ENCODE measurements at regions not wholly inside any gene's neighbourhood (a gene's known extent, or its start where the extent isn't known, plus 50 kb on each side); places are given as distances from the start of the nearest gene placed in this dataset.

DNA sequence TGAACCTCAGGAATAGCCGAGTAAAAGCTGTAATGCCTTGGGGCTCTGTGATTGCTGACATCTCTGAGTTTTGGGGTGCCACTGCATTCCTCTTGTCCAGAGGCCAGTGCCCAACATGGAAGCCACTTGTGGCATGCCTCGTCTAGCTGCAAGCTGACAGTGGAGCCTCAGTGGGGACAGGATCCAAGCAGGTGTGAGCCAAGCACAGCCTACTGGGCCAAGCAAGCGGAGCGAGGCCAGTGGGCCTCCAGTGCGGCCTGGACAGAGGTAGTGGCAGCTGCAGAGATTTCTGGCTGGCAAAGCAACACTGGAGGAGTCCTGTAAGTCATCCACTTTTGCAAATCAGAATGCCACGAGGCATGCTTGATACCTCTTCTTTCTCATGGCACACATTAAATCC, 1038.2 kb upstream of the CNTN5 start:
- no peak for TF ChIP-seq POLR2A (IDR thresholded peaks at IDR 0.05)
- TF ChIP-seq, protein P1, sequence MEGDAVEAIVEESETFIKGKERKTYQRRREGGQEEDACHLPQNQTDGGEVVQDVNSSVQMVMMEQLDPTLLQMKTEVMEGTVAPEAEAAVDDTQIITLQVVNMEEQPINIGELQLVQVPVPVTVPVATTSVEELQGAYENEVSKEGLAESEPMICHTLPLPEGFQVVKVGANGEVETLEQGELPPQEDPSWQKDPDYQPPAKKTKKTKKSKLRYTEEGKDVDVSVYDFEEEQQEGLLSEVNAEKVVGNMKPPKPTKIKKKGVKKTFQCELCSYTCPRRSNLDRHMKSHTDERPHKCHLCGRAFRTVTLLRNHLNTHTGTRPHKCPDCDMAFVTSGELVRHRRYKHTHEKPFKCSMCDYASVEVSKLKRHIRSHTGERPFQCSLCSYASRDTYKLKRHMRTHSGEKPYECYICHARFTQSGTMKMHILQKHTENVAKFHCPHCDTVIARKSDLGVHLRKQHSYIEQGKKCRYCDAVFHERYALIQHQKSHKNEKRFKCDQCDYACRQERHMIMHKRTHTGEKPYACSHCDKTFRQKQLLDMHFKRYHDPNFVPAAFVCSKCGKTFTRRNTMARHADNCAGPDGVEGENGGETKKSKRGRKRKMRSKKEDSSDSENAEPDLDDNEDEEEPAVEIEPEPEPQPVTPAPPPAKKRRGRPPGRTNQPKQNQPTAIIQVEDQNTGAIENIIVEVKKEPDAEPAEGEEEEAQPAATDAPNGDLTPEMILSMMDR (IDR thresholded peaks at IDR 0.05 in 4 of 5, conservative IDR thresholded peaks at IDR 0.05 in 1 of 5), result no peak
- Histone ChIP-seq H3K27me3 (no peaks in the 10 kb centered on the region), H3K4me1 (no peaks in the 10 kb centered on the region), H3K27ac (no peak overlapping the region), H3K9me3 (no peaks in the 10 kb centered on the region), H3K36me3 (no peaks in the 10 kb centered on the region), H3K4me3 (no peak overlapping the region)
- in situ Hi-C loops (cut with MboI; ENCODE audit: low sequenced_read_pairs in 4 of 4) (no loop called here), intact Hi-C loops (cut with DNase I; ENCODE audit: low total_unique reads) (no loop called here)
- DNase-seq, result no peak
- ATAC-seq, result no peak

DNA sequence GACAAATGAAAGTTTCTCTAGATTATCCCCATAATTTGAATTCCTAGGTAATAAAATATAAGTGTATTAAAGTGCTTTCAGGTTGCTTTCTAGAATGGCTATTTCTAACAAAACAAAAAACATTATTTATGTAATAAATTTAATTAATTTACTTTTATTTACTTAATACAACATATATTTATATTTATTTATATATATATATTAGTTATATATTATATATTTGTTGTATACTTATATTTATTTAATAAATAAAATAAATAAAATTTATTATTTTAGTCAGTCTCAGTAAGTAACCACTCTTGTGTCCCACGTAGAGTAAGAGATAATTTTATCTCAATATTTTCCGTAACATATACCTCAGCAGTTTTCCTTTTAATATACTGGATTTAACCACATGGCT, 1031.6 kb upstream of the CNTN5 start:
- in situ Hi-C loops (cut with MboI; ENCODE audit: low sequenced_read_pairs in 4 of 4) (no loop called here), intact Hi-C loops (cut with DNase I; ENCODE audit: low total_unique reads) (no loop called here)
- Histone ChIP-seq H3K36me3 (no peaks in the 10 kb centered on the region), H3K27ac (no peak overlapping the region), H3K9me3 (no peaks in the 10 kb centered on the region), H3K27me3 (no peaks in the 10 kb centered on the region), H3K4me1 (no peaks in the 10 kb centered on the region), H3K4me3 (no peak overlapping the region)
- DNase-seq, result no peak
- ATAC-seq, result no peak
- TF ChIP-seq, protein P1 (IDR thresholded peaks at IDR 0.05 in 4 of 5, conservative IDR thresholded peaks at IDR 0.05 in 1 of 5), result no peak
- TF ChIP-seq POLR2A (IDR thresholded peaks at IDR 0.05), result no peak

DNA sequence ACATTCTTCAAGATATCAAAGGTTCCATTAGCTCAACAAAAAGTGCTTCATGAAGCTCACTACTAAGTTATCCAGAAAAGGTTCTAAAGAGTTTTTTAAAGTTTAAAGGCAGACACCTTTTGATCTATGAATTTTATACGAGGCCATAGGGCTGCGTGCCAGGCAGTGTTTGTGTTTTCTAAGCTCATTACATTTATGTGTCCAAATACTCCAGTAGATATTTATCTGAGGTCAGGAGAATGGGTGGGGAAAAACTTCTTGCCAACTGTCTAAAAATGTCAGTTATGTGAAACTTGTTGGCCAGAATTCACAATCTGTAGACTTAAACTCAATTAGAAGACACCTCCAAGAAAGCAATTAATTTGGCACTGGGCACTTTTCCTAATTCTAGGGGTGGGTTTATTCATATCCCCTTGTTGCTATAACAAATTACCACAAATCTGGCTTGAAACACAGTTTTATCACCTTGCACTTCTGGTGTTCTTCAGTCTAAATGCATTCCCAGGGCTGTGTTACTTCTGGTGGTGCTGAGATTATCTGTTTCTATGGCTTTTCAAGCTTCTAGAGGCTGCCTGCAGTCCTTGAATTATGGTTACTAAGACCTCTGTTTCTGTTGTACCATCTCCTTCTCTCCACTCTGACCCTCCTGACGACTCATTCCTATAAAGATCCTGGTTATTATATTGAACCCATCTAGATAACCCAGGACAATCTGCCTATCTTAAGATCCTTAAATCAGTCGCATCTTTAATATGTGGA, 1030.4 kb upstream of the CNTN5 start:
- in situ Hi-C loops (cut with MboI; ENCODE audit: low sequenced_read_pairs in 4 of 4), result no loop called here
- H3K27ac ChIP-seq, result no peak overlapping the region
- no peaks in the 10 kb centered on the region for H3K9me3 ChIP-seq
- no peak overlapping the region for H3K4me3 ChIP-seq
- intact Hi-C loops (cut with DNase I; ENCODE audit: low total_unique reads), result no loop called here
- H3K4me1 ChIP-seq, result no peaks in the 10 kb centered on the region
- TF ChIP-seq, protein P1 (IDR thresholded peaks at IDR 0.05 in 4 of 5, conservative IDR thresholded peaks at IDR 0.05 in 1 of 5), result no peak
- no peak for TF ChIP-seq POLR2A (IDR thresholded peaks at IDR 0.05)
- ATAC-seq (no peak), DNase-seq (no peak)
- H3K36me3 ChIP-seq, result no peaks in the 10 kb centered on the region
- no peaks in the 10 kb centered on the region for H3K27me3 ChIP-seq

DNA sequence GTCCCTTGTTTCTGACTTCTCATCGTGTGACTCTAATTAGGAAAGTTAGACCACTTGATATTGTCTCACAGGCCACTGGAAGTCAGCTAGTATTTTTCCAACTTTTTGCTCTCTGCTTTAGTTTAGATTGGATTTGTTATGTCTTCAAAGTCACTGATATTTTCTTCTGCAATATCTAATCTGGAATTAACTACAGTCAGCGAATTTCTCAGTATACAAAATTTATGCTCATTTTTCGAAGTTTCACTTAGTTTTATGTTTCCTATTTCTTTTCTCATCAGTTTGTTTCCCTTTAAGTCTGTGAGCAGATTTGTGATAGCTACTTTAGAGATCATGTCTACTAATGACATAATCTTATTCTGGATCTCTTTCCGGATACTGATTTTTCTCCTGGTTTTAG, 1027.2 kb upstream of the CNTN5 start:
- ATAC-seq (no peak), DNase-seq (no peak)
- TF ChIP-seq, protein P1 (IDR thresholded peaks at IDR 0.05 in 4 of 5, conservative IDR thresholded peaks at IDR 0.05 in 1 of 5), result no peak
- TF ChIP-seq POLR2A (IDR thresholded peaks at IDR 0.05), result no peak
- no peak overlapping the region for H3K27ac ChIP-seq
- intact Hi-C loops (cut with DNase I; ENCODE audit: low total_unique reads), result no loop called here
- H3K4me1 ChIP-seq, result no peaks in the 10 kb centered on the region
- no peaks in the 10 kb centered on the region for H3K27me3 ChIP-seq
- no peaks in the 10 kb centered on the region for H3K9me3 ChIP-seq
- no peak overlapping the region for H3K4me3 ChIP-seq
- H3K36me3 ChIP-seq, result no peaks in the 10 kb centered on the region
- in situ Hi-C loops (cut with MboI; ENCODE audit: low sequenced_read_pairs in 4 of 4), result no loop called here

DNA sequence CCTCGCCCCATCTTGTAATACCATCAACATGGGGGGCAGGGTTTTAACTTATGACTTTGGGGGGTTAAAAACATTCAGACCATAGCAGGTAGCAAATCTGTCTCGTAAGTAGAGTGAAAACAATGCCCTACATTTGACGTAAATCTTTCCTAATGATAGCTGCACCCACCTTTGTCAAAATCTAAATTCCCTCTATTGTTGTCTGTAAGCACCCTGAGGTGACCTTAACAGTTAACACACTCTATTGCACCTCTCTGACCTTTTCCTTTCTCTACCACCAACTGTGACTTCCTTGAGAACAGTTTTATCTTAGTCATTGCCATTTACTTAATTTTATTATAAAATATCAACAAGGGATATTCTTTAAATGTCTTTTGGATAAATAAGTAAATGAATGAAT, 1024.9 kb upstream of the CNTN5 start:
- in situ Hi-C loops (cut with MboI; ENCODE audit: low sequenced_read_pairs in 4 of 4) (no loop called here), intact Hi-C loops (cut with DNase I; ENCODE audit: low total_unique reads) (no loop called here)
- ATAC-seq (no peak), DNase-seq (no peak)
- Histone ChIP-seq H3K27me3 (no peaks in the 10 kb centered on the region), H3K27ac (no peak overlapping the region), H3K36me3 (no peaks in the 10 kb centered on the region), H3K4me1 (no peaks in the 10 kb centered on the region), H3K4me3 (no peak overlapping the region), H3K9me3 (no peaks in the 10 kb centered on the region)
- TF ChIP-seq, protein P1 (IDR thresholded peaks at IDR 0.05 in 4 of 5, conservative IDR thresholded peaks at IDR 0.05 in 1 of 5), result no peak
- no peak for TF ChIP-seq POLR2A (IDR thresholded peaks at IDR 0.05)

All from gastrocnemius medialis (tissue), 4 donors.